Stimulated activated CD4-positive, alpha-beta T cell treated with anti-CD3 and anti-CD28 coated beads, Interleukin-4, amount 100 ng/mL, for 48 hours (primary cell): ENCODE measurements at regions not wholly inside any gene's neighbourhood (a gene's known extent, or its start where the extent isn't known, plus 50 kb on each side); places are given as distances from the start of the nearest gene placed in this dataset.

Experiments used
- DNase-seq, 2 donors: peaks; one replicate each; pipeline ENCODE4 v3.0.0-alpha.2; 2020; ENCODE audit warnings: low read depth in 2 of 2

- no peak for DNase-seq
Measured at GRCh38 chr21:24131056-24131455, 1476.2 kb downstream of the MRPL39 start.

- DNase-seq, result no peak
Measured at GRCh38 chr21:24127651-24128050, 1479.6 kb downstream of the MRPL39 start.

GRCh38 chr21:24123785-24124184, 1483.5 kb downstream of the MRPL39 start:
- DNase-seq, result no peak

GRCh38 chr21:24118738-24119459, 1488.4 kb downstream of the MRPL39 start:
- DNase-seq, result no peak

- no peak for DNase-seq
Measured at GRCh38 chr21:24115141-24115540, 1492.1 kb downstream of the MRPL39 start.

- no peak for DNase-seq
Measured at GRCh38 chr21:24112020-24112419, 1495.3 kb downstream of the MRPL39 start.

GRCh38 chr21:24110846-24111245, 1496.4 kb downstream of the MRPL39 start:
- no peak for DNase-seq

- no peak for DNase-seq
Measured at GRCh38 chr21:24097181-24097580, 1510.1 kb downstream of the MRPL39 start.

GRCh38 chr21:24096651-24097050, 1510.6 kb downstream of the MRPL39 start:
- DNase-seq, result no peak

- DNase-seq, result no peak
Measured at GRCh38 chr21:24093032-24093431, 1514.2 kb downstream of the MRPL39 start.

GRCh38 chr21:24076179-24076578, 1531.1 kb downstream of the MRPL39 start:
- DNase-seq, result no peak

- no peak for DNase-seq
Measured at GRCh38 chr21:24055696-24056095, 1551.6 kb downstream of the MRPL39 start.

- no peak for DNase-seq
Measured at GRCh38 chr21:24050231-24050630, 1557.0 kb downstream of the MRPL39 start.

GRCh38 chr21:24046829-24047443, 1560.3 kb downstream of the MRPL39 start:
- DNase-seq, result no peak

- no peak for DNase-seq
Measured at GRCh38 chr21:24045775-24046215, 1561.5 kb downstream of the MRPL39 start.

- no peak for DNase-seq
Measured at GRCh38 chr21:24045373-24045772, 1561.9 kb downstream of the MRPL39 start.

GRCh38 chr21:24042687-24043086, 1564.6 kb downstream of the MRPL39 start:
- no peak for DNase-seq

- no peak for DNase-seq
Measured at GRCh38 chr21:24032709-24033232, 1574.5 kb downstream of the MRPL39 start.

- DNase-seq, result no peak
Measured at GRCh38 chr21:24027396-24027795, 1579.9 kb downstream of the MRPL39 start.

GRCh38 chr21:24025101-24025500, 1582.2 kb downstream of the MRPL39 start:
- DNase-seq, result no peak

GRCh38 chr21:24023936-24024335, 1583.3 kb downstream of the MRPL39 start:
- no peak for DNase-seq

GRCh38 chr21:24023402-24023801, 1583.9 kb downstream of the MRPL39 start:
- DNase-seq, result no peak

- no peak for DNase-seq
Measured at GRCh38 chr21:24014381-24014780, 1592.9 kb downstream of the MRPL39 start.
